Dermis blood vessel endothelial cell (primary cell): ENCODE measurements at regions not wholly inside any gene's neighbourhood (a gene's known extent, or its start where the extent isn't known, plus 50 kb on each side); places are given as distances from the start of the nearest gene placed in this dataset.
"Not testable (repeated sequence)": the region's sequence is repeated elsewhere in the genome, so short reads cannot be mapped to it uniquely, and the experiment has no call there.

Source experiments
- DNase-seq: peaks from one replicate; pipeline ENCODE4 v3.0.0; 2010

DNA sequence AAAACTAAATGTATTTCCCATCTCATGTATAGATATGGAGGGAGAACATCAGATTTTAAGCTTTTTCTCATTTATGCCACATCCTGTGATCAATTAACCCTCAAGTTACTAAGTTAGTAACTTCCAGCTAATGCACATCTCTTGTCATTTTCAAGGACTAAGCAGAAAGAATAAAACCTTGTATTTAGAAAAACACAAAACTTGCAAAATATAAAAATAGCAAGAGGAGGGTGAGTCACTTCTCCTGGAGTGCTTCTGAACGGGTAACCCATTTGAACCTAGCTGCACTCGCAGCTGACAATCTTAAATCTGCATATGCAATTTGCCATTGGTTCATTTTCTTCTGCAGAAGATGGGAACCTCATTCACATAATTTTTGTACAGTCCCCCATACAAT lies 500.5 kb downstream of the SETD4 start:
- no peak for DNase-seq

DNA sequence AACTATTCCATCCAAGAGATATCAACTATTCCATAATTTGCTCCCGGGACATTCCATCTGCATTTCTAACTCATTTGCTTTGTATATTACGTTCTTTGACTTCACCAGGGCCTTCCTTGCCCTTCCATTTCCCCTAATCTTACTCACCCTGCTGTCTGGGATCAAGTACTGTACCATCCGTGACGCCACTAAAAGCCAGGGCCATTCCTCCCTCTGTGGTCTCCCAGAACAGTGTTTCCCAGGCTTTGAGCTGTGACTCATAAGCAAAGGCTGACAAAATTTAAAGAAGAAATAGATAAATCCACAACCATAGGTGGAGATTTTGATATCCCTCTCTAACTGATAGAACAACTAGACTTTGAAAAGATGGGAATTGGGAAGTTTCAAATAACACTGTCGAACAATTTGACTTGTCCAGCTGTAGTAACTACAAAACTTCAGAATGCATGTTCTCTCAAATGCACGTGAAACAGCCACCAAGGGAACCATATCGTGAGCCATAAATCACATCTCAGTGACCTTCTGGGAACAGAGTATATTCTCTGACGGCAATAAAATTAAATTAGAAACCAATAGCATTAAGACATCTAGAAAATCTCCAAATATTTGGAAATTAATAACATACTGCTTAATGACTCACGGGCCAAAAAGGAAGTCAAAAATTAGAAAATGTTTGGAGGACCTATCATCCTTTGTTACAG lies 501.0 kb downstream of the SETD4 start:
- no peak for DNase-seq

DNA sequence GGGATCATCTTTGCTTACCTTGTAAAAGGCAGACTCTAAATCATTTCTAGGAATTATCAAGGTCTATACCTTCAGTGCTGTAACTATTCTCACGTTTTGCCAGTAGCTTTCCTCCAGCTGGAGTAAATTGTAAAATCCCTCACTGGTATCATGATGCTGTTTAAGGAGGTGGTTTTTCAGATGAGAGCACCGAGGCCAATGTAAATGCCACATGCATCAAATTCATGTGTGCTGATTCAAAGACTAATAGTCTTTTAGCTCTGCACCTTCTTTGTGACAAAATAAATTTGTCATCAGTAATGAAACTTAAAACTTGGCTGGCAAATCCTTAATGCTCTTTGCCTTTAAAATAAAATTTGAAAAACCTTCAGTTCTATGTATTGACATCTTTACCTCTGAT lies 503.8 kb downstream of the SETD4 start:
- no peak for DNase-seq

DNA sequence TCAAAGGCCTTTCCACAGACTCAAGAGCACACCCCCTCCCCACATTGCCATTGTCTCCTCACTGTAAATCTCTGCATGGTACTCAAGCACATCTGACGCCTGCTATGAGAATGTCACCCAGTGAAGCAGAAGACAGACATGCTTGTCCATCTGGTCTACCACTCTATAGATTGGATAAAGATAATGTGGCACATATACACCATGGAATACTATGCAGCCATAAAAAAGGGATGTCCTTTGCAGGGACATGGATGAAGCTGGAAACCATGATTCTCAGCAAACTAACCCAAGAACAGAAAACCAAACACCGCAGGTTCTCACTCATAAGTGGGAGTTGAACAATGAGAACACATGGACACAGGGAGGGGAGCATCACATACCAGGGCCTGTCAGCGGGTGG lies 503.4 kb upstream of the RUNX1 start:
- not testable (repeated sequence) for DNase-seq

DNA sequence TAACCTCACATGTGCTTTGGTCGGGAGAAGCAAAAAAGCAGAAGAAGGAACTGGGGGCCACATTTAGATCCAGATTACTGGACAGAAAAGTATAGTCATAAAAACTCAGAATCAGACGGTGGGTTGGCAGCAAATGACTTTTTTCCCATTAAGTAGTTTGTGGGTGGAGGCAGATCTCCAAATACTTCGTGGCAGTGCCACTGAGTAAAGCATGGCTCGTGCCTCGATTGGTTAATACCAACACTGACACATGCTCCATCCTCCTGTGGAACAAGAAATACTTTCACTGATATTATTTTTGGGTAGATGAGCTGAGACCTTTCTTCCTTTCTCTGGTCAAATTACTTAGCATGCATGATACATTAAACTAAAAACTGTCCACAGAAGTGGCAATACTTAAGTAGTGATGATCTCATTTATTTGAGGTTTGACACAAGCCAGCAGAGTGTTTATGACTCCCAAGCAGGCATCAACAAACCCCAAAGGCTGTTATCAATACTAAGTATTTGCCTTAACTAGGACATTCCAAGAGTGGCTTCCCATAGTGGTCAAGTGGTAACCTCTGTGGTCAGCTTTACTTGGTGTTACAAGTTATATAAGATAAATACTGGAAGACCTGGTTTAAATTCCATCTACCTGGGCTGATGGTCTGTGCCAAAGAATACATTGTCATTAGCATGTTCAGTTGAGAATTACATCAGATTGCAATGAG lies 500.0 kb upstream of the RUNX1 start:
- no peak for DNase-seq

DNA sequence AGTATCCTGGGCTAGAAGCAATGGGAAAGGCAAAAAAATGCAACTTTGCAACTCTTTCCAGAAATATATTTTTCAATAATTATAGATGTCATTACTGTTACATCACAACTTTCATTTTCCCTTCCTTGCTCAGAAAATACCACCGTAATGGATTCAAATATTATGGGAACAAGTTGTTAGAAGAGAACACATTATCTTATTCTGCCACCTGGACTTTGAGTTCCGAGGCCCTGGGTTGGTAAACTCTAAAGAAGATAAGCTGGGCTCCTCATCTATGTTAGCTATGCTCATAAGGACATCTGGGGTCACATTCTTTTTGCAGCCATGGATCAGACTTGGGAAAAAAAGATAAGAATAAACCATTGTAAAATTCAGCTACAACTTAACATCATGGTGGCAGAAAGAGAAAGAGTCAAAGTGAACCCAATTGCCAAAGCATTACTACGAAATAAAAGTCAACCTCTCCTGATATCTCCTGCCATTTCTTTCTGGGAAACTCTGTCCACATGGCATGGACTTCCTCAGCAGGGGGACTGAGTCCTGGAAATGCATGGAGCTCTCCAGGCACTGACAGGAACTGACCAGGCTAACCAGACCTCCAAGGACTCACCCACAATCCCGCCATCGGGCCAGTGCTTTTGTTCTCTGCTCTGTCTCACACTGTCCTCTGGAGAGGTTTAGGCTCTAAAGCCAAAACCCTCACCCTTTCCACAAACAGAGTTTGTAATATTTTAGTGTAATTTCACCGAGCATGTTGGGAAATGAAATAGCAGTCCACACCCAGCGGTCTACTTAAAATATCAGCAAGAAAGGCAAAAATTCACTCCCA lies 499.1 kb upstream of the RUNX1 start:
- no peak for DNase-seq

DNA sequence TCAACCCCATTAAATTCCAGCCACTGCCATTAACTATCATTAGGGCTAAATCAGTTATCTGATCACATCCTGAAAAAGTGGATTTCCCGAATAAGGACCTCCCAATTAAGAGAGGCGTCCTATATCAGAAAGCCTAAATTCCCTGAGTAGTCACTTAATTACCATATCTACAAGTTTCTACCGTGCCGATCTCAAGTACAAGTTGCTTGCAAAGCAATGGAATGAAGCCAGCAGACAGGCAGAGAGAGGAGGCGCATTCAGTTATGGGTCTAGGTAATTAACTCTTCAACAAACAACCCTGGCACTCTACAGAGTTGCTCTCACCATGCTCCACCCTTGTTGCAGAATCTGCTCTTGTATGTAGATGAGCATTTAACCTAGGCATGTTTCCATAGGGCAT lies 494.6 kb upstream of the RUNX1 start:
- DNase-seq = no peak

DNA sequence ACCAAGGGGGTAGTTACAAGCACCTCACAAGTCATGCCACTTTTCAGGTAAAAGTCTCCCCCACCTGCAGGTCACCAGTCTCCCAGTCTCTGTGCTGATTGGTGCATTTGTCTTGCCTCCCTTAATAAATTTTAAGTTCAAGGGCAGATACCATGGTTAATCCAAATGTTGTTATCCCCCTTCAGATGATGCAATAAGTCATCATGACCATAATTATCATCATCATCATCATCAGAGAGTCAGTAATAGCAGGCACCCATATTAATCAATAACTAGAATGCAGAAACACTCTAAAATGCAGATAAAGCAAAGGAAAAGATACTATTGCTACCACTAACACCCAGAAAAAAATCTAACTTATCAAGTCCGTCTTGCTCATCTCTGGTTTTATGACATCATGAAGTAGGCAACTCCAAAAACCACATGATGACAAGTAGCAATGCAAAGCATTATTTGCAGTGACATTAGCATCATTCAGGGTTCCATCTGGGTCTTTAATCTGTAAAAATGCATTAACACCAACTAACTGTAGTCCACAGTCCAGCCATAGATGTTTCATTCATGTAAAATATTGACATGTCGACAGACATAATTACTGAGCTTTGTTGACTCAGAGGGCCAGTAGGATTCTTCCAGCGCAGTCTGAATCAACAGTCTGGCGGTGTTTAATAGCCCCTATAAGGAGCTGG lies 492.0 kb upstream of the RUNX1 start:
- no peak for DNase-seq

DNA sequence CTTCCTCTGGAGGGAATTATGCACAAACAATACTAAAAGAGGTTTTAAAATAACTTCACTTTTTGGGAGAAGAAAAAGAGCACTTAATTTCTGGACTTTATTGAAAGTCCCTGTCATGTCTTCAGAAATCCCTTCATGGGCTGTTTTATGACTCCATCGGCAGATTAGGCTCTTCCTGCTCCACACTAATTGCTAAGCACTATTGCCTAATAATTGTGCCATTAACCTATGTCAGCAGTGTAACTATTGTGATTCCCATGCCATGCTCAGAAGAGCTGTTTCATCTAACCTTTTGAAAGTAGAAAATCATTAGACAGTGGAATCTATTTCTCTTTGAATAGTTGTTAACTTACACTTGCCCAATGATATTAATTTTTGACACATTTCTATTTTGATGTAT lies 489.3 kb upstream of the RUNX1 start:
- no peak for DNase-seq

DNA sequence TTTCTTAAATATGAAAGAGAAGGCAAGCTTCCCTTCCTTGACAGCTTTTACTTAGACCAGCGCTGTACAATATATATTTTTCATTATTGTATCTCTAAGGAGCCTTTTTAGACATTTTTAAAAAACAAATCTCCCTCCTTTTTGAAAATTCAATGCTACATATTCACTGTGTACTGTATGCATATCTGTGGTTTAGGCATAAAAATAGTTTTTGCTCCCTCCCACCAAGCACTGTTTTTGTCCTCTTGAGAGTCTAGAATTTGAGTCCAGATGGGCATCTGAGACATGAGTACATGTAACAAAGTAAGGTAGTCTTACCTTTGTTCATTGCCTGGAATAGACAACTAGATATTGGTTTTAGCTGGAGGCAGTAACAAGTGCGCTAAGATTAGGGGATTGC lies 488.5 kb upstream of the RUNX1 start:
- no peak for DNase-seq

DNA sequence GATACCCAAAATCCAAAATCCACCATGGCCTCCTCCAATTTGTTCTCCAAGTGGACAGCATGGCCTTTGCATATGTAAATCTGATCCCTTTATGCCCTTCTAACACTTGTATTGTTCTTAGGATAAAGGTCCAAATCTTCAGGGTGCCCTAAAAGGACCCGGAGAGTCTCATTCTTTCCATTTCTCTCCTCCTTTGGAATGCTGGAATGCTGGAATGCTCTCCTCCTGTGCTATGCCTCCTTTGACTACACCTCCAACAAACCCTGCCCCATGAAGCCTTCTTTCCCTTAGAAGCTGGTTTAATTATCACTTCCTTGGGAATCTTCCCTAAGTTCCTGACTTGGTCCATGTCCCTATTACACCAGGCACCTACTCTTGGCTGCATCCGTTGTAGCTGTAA lies 484.8 kb upstream of the RUNX1 start:
- no peak for DNase-seq

DNA sequence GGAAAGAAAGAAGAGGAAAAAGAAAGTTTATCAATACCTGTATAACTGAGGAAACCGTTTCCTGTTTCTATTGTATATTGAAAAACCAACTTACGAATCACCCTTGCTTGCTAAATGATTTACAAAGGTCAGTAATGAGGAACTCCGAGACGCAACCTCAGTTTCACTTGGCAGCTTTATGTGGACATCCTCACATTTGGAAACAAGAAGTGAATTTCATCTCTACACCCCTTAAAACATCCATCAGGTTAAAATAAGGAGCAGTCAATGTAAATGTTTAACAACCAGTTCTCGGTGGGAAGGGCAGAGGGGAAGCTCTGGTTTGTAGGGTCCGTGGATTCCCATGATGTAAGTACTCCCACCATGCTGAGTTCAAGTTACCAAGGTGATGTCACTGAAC lies 481.7 kb upstream of the RUNX1 start:
- no peak for DNase-seq

DNA sequence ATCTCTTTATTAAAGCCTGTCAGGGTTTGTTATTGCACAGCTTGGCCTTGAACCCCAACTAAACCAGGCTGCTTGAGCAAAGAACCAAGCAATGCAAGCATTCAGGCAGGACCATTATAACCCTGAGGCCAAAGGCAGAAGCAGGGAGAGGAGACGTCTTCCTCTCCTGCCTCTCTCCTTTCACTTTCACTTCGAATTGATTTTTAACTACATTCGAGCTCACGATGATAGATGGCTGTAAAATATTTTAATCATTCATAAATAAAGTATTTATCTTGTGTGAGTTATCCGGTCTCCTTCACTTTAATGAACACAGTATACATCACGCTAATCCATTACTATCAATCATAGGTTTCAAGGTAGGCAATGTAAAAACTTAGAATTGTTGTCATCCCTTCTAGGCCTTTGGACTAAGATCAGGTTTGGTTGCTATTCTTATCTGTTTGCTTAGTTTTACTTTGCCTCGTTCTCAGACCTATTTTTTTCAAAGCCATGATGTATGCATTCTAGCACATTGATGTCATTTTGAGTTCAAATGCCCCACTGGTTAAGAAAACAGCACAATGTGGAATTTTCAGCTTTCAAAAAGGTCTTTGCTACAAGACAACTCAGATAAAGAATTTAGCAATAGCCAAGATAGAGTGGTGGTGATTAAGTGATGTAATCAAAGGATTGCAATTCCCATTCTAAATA lies 480.2 kb upstream of the RUNX1 start:
- no peak for DNase-seq

DNA sequence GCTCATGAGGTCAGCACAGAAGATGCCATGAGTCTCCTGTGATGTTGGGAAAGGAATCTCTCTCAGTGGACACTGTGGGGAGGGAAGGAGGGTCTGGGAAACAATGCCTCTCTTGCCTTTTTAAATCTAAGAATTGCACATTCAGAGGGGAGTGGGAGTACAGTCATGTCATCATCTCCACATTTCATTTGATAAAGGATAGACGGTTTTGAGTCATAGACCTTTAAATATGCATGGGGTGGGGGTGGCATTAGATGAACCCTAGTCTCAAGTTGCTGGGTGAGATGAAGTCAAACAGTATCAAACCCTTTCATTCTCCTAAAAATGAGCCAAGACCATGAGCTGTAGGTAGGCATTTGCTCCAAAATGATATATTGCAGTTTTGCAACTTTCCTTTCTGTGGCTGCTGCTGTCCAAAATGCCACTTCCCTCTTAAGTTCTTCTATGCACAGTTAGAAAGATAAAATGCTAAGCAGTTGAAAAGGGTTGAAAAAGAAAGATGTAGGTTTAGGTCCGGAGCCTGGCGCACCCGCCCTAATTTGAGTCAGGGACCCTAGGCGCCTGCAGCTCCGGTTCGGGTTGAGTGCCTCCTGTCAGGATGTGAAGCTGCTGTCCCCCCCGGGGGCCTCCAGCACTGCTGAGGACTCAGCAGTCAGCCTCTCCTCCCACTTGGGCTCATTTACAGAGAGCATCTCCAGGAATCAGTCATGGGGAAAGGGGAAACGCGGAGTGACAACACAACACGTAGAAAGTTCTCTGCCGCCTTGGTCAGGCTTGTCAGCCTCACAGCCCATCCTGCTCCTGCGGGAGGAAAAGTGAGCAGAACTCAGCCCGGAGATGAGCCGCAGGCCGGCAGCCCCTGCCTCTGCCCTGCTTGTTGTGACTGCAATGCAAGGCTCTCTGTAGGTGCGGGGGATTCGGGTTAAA lies 479.3 kb upstream of the RUNX1 start:
- no peak for DNase-seq

DNA sequence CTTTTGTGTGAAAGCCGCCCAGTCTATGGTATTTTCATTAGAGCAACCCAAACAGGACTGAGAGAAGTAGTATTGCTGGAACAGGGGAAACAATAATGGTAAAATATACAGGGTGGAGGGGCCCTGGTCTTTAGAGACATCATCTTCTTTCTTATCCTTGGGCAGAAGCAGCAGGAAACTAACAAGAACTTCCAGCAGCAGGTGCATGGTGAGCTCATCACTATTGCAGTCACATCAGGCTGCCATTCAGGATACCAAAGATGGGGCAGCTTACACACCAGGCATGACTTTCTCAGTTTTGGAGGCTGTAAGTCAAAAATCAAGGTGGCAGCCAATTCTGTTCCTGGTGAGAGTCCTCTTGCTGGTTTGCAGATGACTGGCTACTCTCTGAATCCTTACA lies 478.3 kb upstream of the RUNX1 start:
- no peak for DNase-seq

DNA sequence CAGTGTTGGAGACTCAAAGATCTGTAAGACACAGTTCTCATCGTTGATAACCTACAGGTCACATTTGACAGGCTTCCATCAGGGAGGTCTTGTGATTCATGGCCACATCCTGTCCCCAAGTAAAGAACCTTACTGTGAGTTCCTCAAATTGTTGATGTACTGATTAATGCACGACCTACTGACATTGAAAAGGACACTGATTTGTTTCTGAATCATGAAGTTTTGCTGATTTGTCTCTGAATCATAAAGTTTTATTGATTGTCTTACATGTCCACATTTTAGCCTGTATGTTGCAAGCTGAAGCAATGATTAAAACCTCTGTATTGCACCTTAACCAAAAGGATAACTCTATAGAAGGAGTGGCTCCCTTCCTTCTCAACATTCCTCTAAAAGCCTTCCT lies 476.3 kb upstream of the RUNX1 start:
- DNase-seq = no peak

DNA sequence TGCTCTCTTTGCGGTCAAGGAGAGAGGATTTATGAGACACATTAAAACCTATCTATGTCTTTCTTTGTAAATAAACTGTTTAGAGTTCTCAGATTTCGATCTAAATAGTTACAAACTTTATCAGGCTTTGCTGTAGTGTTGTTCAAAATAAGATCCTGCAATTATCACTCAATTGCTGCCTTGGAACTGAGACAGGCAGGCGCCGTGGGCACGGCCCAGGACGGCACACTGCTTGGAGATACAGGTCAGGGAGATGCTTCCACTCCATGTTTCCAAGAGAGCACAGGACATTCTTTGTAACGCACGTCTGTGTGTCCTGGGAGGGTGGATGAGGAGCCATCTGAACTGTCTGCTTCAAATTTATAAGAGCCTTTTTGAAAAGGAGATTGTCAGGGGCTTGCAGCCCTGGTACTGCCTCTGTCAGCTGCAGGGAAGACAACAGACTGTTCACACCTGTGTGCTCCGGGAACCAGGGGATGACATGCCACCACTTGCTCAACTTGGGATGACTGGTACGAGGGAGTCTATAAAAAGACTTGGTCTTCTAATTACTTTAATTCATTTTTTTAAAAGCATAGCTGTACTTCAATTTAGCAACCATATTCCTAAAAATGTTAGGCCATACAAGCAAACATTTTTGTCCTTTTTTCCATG lies 472.9 kb upstream of the RUNX1 start:
- DNase-seq = no peak

DNA sequence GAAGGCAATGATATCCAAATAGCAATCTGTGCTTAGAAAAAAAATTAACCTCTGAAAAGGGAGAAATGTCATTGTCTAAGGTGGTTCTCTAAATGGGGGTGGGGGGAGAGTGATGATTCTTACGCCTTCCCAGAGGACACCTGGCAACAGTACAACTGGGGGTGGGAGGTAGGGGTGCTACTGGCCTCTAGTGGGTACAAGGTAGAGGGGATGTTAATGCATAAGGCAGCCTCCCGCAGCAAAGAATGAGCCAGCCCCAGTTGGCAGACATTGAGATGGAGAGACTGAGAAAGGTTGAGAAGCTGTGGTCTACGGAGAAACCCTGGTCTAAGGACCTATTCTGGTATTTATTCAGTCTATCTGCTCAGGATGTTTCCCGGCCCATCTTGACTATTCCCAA lies 472.2 kb upstream of the RUNX1 start:
- DNase-seq = no peak

DNA sequence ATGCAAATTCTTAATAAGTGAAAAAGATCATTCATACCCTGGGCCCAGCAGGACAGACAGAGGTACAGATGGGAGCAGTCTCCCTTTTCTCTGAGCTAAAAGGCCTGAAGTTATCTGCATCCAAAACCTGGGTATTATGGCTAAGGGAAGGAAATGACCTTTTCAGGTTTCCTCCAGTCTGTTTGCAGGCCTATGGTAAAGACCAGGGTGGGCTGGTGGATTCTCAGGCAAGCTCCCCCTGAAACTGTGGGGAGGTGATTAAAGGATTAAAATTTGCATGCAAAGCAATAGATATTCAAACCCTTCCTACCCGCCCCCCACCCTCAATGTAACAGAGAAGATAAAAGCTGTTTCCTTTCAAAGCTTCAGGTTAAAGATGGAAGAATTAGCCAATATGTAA lies 471.8 kb upstream of the RUNX1 start:
- DNase-seq = no peak

DNA sequence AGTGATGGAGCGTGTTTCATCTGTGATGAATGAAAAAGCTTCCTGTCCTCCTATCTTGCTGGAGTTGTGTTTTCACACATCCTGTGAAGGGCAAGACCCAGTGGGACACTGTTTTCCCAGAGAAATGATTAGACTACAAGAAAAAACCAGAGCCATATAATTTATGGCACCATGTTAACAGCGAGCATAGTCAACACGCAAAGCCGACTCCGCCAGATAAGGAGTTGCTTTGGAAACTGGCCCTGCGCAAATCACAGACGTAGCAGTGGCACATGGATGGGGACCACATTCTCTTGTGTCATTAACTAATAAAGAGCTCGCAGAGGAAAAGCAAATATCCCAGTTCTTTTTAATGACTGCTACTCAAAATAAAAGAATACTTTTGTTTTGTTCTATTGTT lies 471.2 kb upstream of the RUNX1 start:
- DNase-seq = no peak

DNA sequence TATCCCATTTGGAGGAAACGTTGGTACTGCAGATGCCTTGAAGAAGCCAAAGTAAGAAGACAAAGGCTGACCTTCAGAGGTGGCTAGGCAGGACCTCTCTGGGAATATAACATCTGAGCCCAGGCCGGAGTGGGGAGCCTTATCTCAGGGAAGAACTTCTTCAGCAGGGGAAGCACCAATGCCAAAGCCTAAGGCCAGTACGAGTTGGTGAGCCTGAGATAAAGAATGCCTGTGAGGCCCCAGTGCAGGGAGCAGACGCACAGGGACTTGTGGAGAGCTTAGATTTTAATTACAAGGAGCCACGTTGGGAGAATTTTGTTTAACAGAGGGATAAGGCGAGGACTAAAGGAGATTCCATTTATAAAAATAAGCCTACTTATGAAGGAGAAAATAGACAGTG lies 468.8 kb upstream of the RUNX1 start:
- DNase-seq = no peak
